GM12891 (cell line): ENCODE measurements at regions not wholly inside any gene's neighbourhood (a gene's known extent, or its start where the extent isn't known, plus 50 kb on each side); places are given as distances from the start of the nearest gene placed in this dataset.
"Not testable (repeated sequence)": the region's sequence is repeated elsewhere in the genome, so short reads cannot be mapped to it uniquely, and the experiment has no call there.

ENCODE experiments used
- DNase-seq: peaks from one replicate; pipeline ENCODE4 v3.0.0; 2011; ENCODE audit warnings: low spot score; ENCODE audit not compliant: insufficient read length
- FAIRE-seq: peaks from 2 replicates; lab custom pipeline; 2011; peaks lifted over from hg19 to GRCh38; lab: Jason Lieb, UNC
- PAX5 ChIP-seq: IDR thresholded peaks from 2 replicates; pipeline ENCODE4 v1.6.1; 2011; ENCODE audit warnings: low read length, moderate library complexity, mild to moderate bottlenecking; ENCODE audit not compliant: insufficient read depth, severe bottlenecking
- POLR2A ChIP-seq: IDR thresholded peaks from 2 replicates; pipeline ENCODE4 v1.6.1; 2011; ENCODE audit warnings: low read depth, low read length, control low read depth
- POLR2AphosphoS5 ChIP-seq: IDR thresholded peaks from 2 replicates; pipeline ENCODE4 v1.6.1; 2011; ENCODE audit warnings: low read depth, low read length, control low read depth
- POU2F2 ChIP-seq: IDR thresholded peaks from 2 replicates; pipeline ENCODE4 v1.6.1; 2011; ENCODE audit warnings: low read depth, mild to moderate bottlenecking, control low read depth, low read length, moderate library complexity
- SPI1 ChIP-seq: IDR thresholded peaks from 2 replicates; pipeline ENCODE4 v1.6.1; 2011; ENCODE audit warnings: low read depth, low read length, control low read depth
- TAF1 ChIP-seq: IDR thresholded peaks from 2 replicates; pipeline ENCODE4 v1.6.1; 2011; ENCODE audit warnings: low read depth, low read length, control low read depth

GRCh38 chrY:7805624-7806023, 894.1 kb upstream of the AMELY start:
- no peak for DNase-seq
- FAIRE-seq: no peak
- TF ChIP-seq TAF1: no peak
- no peak for TF ChIP-seq POLR2AphosphoS5
- TF ChIP-seq SPI1: no peak
- TF ChIP-seq POLR2A: no peak
- no peak for TF ChIP-seq PAX5
- TF ChIP-seq POU2F2: no peak

- TF ChIP-seq POLR2AphosphoS5 (no peak), PAX5 (no peak), SPI1 (no peak), POLR2A (no peak), TAF1 (no peak), POU2F2 (no peak)
- no peak for DNase-seq
- no peak for FAIRE-seq
These were observed 892.2 kb upstream of the AMELY start for GRCh38 chrY:7803737-7804136.

GRCh38 chrY:7796128-7796527, 884.6 kb upstream of the AMELY start:
- DNase-seq (no peak), FAIRE-seq (no peak)
- TF ChIP-seq TAF1 (no peak), SPI1 (no peak), PAX5 (no peak), POU2F2 (no peak), POLR2A (no peak), POLR2AphosphoS5 (no peak)

- TF ChIP-seq PAX5 (no peak), POLR2A (no peak), TAF1 (no peak), SPI1 (no peak), POLR2AphosphoS5 (no peak), POU2F2 (no peak)
- no peak for FAIRE-seq
- no peak for DNase-seq
These were observed 882.9 kb upstream of the AMELY start for GRCh38 chrY:7794441-7794840.

DNA sequence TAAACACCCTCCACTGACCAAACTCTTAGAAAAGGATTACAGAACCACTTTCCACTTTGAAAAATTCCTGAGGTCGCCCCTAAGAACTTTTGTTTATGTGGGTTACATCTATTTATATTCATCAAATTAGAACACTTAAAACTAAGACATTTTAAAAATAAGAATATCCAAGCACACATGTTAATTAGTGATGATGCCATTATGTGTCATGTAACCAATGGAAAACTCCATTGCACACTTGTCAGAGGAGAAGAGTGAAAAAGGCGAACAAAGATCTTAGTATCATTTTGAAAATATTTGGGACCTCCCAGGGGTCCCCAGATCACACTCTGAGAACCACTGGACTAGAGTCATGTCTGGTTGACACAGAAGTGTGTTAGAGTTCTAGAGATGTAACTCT, 882.4 kb upstream of the AMELY start:
- TF ChIP-seq PAX5 (no peak), TAF1 (no peak), SPI1 (no peak), POLR2AphosphoS5 (no peak), POLR2A (no peak), POU2F2 (no peak)
- DNase-seq (no peak), FAIRE-seq (no peak)

GRCh38 chrY:7792431-7792830, 880.9 kb upstream of the AMELY start:
- FAIRE-seq (no peak), DNase-seq (no peak)
- TF ChIP-seq POU2F2 (no peak), POLR2A (no peak), PAX5 (no peak), POLR2AphosphoS5 (no peak), SPI1 (no peak), TAF1 (no peak)

GRCh38 chrY:7781501-7781900, 869.9 kb upstream of the AMELY start:
- FAIRE-seq (no peak), DNase-seq (no peak)
- TF ChIP-seq SPI1 (no peak), TAF1 (no peak), PAX5 (no peak), POLR2AphosphoS5 (no peak), POLR2A (no peak), POU2F2 (no peak)

DNA sequence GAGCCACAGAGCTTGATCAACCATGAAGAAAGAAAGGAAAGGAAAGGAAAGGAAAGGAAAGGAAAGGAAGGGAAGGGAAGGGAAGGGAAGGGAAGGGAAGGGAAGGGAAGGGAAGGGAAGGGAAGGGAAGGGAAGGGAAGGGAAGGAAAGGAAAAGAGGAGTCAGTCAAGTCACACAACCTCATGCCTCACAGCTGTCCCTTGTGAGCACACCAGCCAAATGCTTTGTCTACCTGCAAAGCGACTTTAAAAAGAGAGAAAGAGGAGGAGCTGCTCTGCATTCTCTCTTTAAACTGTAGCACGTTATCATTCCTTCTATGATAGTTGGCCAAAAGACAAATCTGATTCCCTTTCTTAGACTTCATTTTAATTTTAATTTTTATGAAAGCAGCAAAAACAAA, 863.9 kb upstream of the AMELY start:
- FAIRE-seq: not testable (repeated sequence)

GRCh38 chrY:7771771-7772170, 860.2 kb upstream of the AMELY start:
- no peak for TF ChIP-seq PAX5
- no peak for TF ChIP-seq SPI1
- TF ChIP-seq TAF1: no peak
- no peak for TF ChIP-seq POU2F2
- no peak for TF ChIP-seq POLR2A
- no peak for TF ChIP-seq POLR2AphosphoS5
- DNase-seq: no peak
- no peak for FAIRE-seq

More for the DNA sequence above, 863.9 kb upstream of the AMELY start:
- DNase-seq: not testable (repeated sequence)

DNA sequence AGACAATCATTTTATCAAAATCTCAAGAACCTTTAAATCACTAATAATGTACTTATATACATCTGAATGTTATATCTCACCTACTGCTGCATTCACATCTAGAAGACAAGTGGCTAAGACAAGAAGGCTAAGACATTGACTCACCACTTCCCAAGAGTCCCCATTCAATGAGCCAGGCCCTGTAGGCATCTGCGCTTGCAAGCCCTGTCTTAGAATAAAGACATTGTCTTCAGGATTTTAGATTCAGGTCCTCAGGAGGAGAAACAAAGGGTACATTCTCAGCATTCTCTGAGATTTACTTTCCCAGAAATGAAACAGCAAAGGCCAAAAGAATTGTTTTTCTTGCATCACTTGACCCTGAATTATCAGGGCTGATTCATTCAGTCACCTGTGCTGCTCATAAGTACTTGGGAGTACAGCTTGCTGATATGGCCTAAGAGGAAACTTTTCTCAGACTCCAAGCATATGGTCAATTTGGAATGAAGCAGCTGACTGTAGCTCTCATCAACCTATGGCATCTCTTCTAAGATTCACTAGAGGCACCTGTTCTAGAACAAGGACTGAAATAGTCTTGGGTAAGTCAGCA, 858.3 kb upstream of the AMELY start:
- TF ChIP-seq TAF1 (no peak), PAX5 (no peak), POLR2AphosphoS5 (no peak)
- no peak for FAIRE-seq
- no peak for DNase-seq

DNA sequence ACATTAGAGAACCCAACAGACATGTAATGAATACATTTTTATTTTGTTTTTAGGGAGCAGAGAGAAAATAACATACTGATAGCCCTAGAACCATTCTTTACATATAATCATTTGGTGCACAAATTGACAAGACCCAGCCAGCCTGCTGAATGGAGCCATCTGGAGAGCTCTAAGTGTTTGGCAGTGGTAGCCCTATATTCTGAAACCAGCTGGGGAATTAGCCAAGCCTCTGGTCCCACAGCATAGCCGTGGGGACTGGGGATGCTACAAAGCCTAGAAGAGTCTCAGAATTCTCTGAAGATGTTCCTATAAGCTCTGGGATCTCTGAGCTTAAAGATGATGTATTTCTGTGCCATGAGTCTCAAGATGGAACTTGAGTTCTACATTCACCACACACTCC, 857.3 kb upstream of the AMELY start:
- no peak for FAIRE-seq
- no peak for DNase-seq
- TF ChIP-seq POLR2A (no peak), TAF1 (no peak), SPI1 (no peak), POLR2AphosphoS5 (no peak), POU2F2 (no peak), PAX5 (no peak)

GRCh38 chrY:7753711-7754110, 842.2 kb upstream of the AMELY start:
- no peak for TF ChIP-seq TAF1
- TF ChIP-seq POLR2AphosphoS5: no peak
- no peak for TF ChIP-seq SPI1
- TF ChIP-seq POLR2A: no peak
- no peak for TF ChIP-seq PAX5
- no peak for TF ChIP-seq POU2F2
- FAIRE-seq (no peak), DNase-seq (no peak)
